HepG2 (cell line): ENCODE measurements at regions not wholly inside any gene's neighbourhood (a gene's known extent, or its start where the extent isn't known, plus 50 kb on each side); places are given as distances from the start of the nearest gene placed in this dataset.

Experiments used
- ATAC-seq: fragments of 200-7000 bp; cut with Tn5 transposase; 3 replicates; pipeline ENCODE4 v1.9.1; 2020; ENCODE audit warnings: mild to moderate bottlenecking, moderate library complexity
- BruUV-seq: library from RNA; stranded (reverse); fragments of 400-500 nt; replicated peaks from 2 replicates; lab custom pipeline; 2021; lab: Mats Ljungman, UMichigan
- CTCF ChIA-PET: fragments of 300-600 bp; formaldehyde crosslinking; extraction: SDS; loops from one replicate; lab custom pipeline; 2021; ENCODE audit warnings: low total read pairs, inconsistent platforms, low intra/inter-chr PET ratio; lab: Yijun Ruan, JAX
- POLR2A ChIA-PET: fragments of 350-600 bp; sonication (Branson Sonifier 250); formaldehyde crosslinking; loops from one replicate; lab custom pipeline; 2020; ENCODE audit warnings: antibody characterized with exemption, inconsistent platforms; lab: Yijun Ruan, JAX
- DNase-seq: peaks from one replicate; pipeline ENCODE4 v3.0.0-alpha.2; 2015; ENCODE audit warnings: low spot score
- FAIRE-seq: peaks from 3 replicates; lab custom pipeline; 2011; peaks lifted over from hg19 to GRCh38; lab: Jason Lieb, UNC
- H2AFZ ChIP-seq: one replicate; pipeline ENCODE4 v1.6.1; 2011; ENCODE audit warnings: low read length, inconsistent platforms
- H3K27ac ChIP-seq: fragments of 300-600 bp; 3 replicates; pipeline ENCODE4 v1.8.0; 2011; ENCODE audit warnings: mixed run types, mild to moderate bottlenecking, mixed read lengths, low read length, inconsistent platforms; ENCODE audit not compliant: insufficient read depth; ENCODE audit errors: extremely low read length
- H3K27me3 ChIP-seq, 2 experiments: fragments of 200-600 bp in 1 of 2; 2 replicates in 1 of 2; 3 replicates in 1 of 2; pipeline versions ENCODE4 v1.6.0 to v1.8.0; 2011; ENCODE audit warnings: low read length in 2 of 2, mild to moderate bottlenecking in 2 of 2, moderate library complexity in 2 of 2, inconsistent platforms in 1 of 2; ENCODE audit not compliant: insufficient read depth in 2 of 2, control insufficient read depth in 1 of 2
- H3K36me3 ChIP-seq, 2 experiments: fragments of 200-600 bp in 1 of 2; replicated peaks in 1 of 2; 2 replicates in 1 of 2; 3 replicates in 1 of 2; pipeline versions ENCODE4 v1.5.1 to v1.8.0; 2011; ENCODE audit warnings: low read length in 2 of 2, inconsistent platforms in 1 of 2; ENCODE audit not compliant: insufficient read depth in 2 of 2, control insufficient read depth in 1 of 2
- H3K4me1 ChIP-seq: 2 replicates; pipeline ENCODE4 v1.5.1; 2012; ENCODE audit warnings: low read length, inconsistent platforms; ENCODE audit not compliant: insufficient read depth
- H3K4me2 ChIP-seq: 2 replicates; pipeline ENCODE4 v1.6.0; 2011; ENCODE audit warnings: low read depth, low read length, inconsistent platforms
- H3K4me3 ChIP-seq, 3 experiments: fragments of 200-600 bp in 1 of 3; sonication (generic), shearing (Covaris generic) in 1 of 3; replicated peaks in 1 of 3; 2 replicates each; pipeline ENCODE4 v1.5.1; 2011 to 2016; ENCODE audit warnings: low read length in 3 of 3, inconsistent platforms in 2 of 3, low read depth in 2 of 3, mild to moderate bottlenecking in 2 of 3, control low read depth in 1 of 3, mixed read lengths in 1 of 3; ENCODE audit not compliant: insufficient read depth in 1 of 3
- H3K79me2 ChIP-seq: one replicate; pipeline ENCODE4 v1.6.1; 2011; ENCODE audit warnings: low read length, inconsistent platforms; ENCODE audit not compliant: insufficient read depth
- H3K9ac ChIP-seq: 2 replicates; pipeline ENCODE4 v1.6.0; 2011; ENCODE audit warnings: mild to moderate bottlenecking, low read depth, low read length, inconsistent platforms; ENCODE audit not compliant: insufficient read depth
- H3K9me3 ChIP-seq: 2 replicates; pipeline ENCODE4 v1.5.1; 2012; ENCODE audit warnings: mild to moderate bottlenecking, low read length
- H4K20me1 ChIP-seq: 2 replicates; pipeline ENCODE4 v1.6.0; 2011; ENCODE audit warnings: inconsistent platforms, mild to moderate bottlenecking, low read length, moderate library complexity; ENCODE audit not compliant: insufficient read depth
- GTF3A ChIP-seq: sonication (generic); formaldehyde crosslinking; conservative IDR thresholded peaks from 2 replicates; pipeline ENCODE4 v1.4.0; 2020; ENCODE audit warnings: mild to moderate bottlenecking, missing genetic modification reagents
- KLF16 ChIP-seq, 2 experiments: sonication (generic) in 1 of 2; formaldehyde crosslinking in 1 of 2; IDR thresholded peaks; 2 replicates each; pipeline versions ENCODE4 v1.6.1 to v1.8.0; 2016 to 2023; ENCODE audit warnings: missing genetic modification reagents in 2 of 2, missing compliant biosample characterization in 1 of 2
- PAX8 ChIP-seq: sonication (generic); formaldehyde crosslinking; IDR thresholded peaks from 2 replicates; pipeline ENCODE4 v1.8.0; 2022; ENCODE audit warnings: mild to moderate bottlenecking, missing genetic modification reagents, borderline replicate concordance
- POGK ChIP-seq: sonication (generic); formaldehyde crosslinking; conservative IDR thresholded peaks from 2 replicates; pipeline ENCODE4 v1.8.0; 2022; ENCODE audit warnings: mild to moderate bottlenecking, moderate library complexity, missing genetic modification reagents
- TCF12 ChIP-seq, 2 experiments: fragments of 450-650 bp in 1 of 2; sonication (generic) in 1 of 2; formaldehyde crosslinking in 1 of 2; IDR thresholded peaks; 2 replicates each; pipeline versions ENCODE4 v1.6.1 to v1.8.0; 2017 to 2022; ENCODE audit warnings: antibody characterized with exemption in 1 of 2, mild to moderate bottlenecking in 1 of 2, missing genetic modification reagents in 1 of 2, moderate library complexity in 1 of 2
- TERF1 ChIP-seq: sonication (generic); formaldehyde crosslinking; IDR thresholded peaks from 2 replicates; pipeline ENCODE4 v1.8.0; 2022; ENCODE audit warnings: mild to moderate bottlenecking, missing genetic modification reagents, moderate library complexity
- ZBTB20 ChIP-seq: sonication (generic); formaldehyde crosslinking; IDR thresholded peaks from 2 replicates; pipeline ENCODE4 v1.8.1; 2023; ENCODE audit warnings: missing genetic modification reagents, low read depth, mild to moderate bottlenecking, borderline replicate concordance
- ZBTB25 ChIP-seq: IDR thresholded peaks from 2 replicates; pipeline ENCODE4 v1.6.1; 2018; ENCODE audit warnings: missing genetic modification reagents
- ZBTB39 ChIP-seq: sonication (generic); formaldehyde crosslinking; IDR thresholded peaks from 2 replicates; pipeline ENCODE4 v1.5.0; 2020; ENCODE audit warnings: missing genetic modification reagents
- ZNF17 ChIP-seq: sonication (generic); formaldehyde crosslinking; IDR thresholded peaks from 2 replicates; pipeline ENCODE4 v1.5.0; 2020; ENCODE audit warnings: mild to moderate bottlenecking, missing genetic modification reagents
- ZNF234 ChIP-seq: sonication (generic); formaldehyde crosslinking; conservative IDR thresholded peaks from 2 replicates; pipeline ENCODE4 v1.5.1; 2020; ENCODE audit warnings: mild to moderate bottlenecking, missing genetic modification reagents
- ZNF430 ChIP-seq: sonication (generic); formaldehyde crosslinking; IDR thresholded peaks from 2 replicates; pipeline ENCODE4 v1.9.0; 2021; ENCODE audit warnings: mild to moderate bottlenecking, missing genetic modification reagents
- ZNF431 ChIP-seq: sonication (generic); formaldehyde crosslinking; IDR thresholded peaks from 2 replicates; pipeline ENCODE4 v1.9.0; 2022; ENCODE audit warnings: missing genetic modification reagents, low read depth, mild to moderate bottlenecking, borderline replicate concordance
- ZNF782 ChIP-seq: sonication (generic); formaldehyde crosslinking; IDR thresholded peaks from 2 replicates; pipeline ENCODE4 v1.4.0; 2020; ENCODE audit warnings: missing genetic modification reagents, mild to moderate bottlenecking, borderline replicate concordance
- ZNF878 ChIP-seq: sonication (generic); formaldehyde crosslinking; IDR thresholded peaks from 2 replicates; pipeline ENCODE4 v1.8.1; 2023; ENCODE audit warnings: mild to moderate bottlenecking, missing genetic modification reagents, moderate library complexity
- WGBS: methylation state at CpG from one replicate; pipeline ENCODE4 v1.1.6; 2017; ENCODE audit warnings: low lambda C conversion rate; 5-methylcytosine and 5-hydroxymethylcytosine counted together
- in situ Hi-C: cut with HindIII; loops from 2 replicates; pipeline ENCODE4 v1.10.0; 2017; ENCODE audit warnings: low pct_unique_long_range_greater_than_20kb; ENCODE audit not compliant: extremely low pct_ligation_motif_present
- intact Hi-C: fragments of 100-400 bp; cut with micrococcal nuclease; formaldehyde crosslinking; loops from one replicate; pipeline ENCODE4 v1.10.0; 2022; ENCODE audit not compliant: unreplicated experiment

- no peak for TF ChIP-seq ZBTB39 (CRISPR knock-in tag)
- TF ChIP-seq ZNF878 (CRISPR knock-in tag) = no peak
- no peak for TF ChIP-seq TERF1 (CRISPR knock-in tag)
- TF ChIP-seq ZNF430 (CRISPR knock-in tag) = no peak
- TF ChIP-seq, all 625 proteins: peak for 0
Observed at GRCh38 chr12:5236022-5236640, 192.5 kb downstream of the KCNA5 start (continued).

- CTCF ChIA-PET = no interaction called here
- intact Hi-C loops = no loop called here
- H3K27me3 ChIP-seq = no peaks in the 10 kb centered on the region; a peak in 1 of 5 replicates
- H3K79me2 ChIP-seq = no peaks in the 10 kb centered on the region
- POLR2A ChIA-PET = no interaction called here
- DNase-seq = no peak
- no peaks in the 10 kb centered on the region for H3K4me1 ChIP-seq
- H4K20me1 ChIP-seq = no peaks in the 10 kb centered on the region
- H3K9ac ChIP-seq = no peak overlapping the region
- H3K4me3 ChIP-seq = no peak overlapping the region
- ATAC-seq = no peak
- H3K36me3 ChIP-seq = no peaks in the 10 kb centered on the region
- TF ChIP-seq ZNF17 (CRISPR knock-in tag) (no peak), ZNF782 (CRISPR knock-in tag) (no peak), ZBTB20 (CRISPR knock-in tag) (no peak), TERF1 (CRISPR knock-in tag) (no peak), ZBTB25 (CRISPR knock-in tag) (no peak), POGK (CRISPR knock-in tag) (no peak), TCF12 (IDR thresholded peaks at IDR 0.05) (no peak), TCF12 (CRISPR knock-in tag; IDR thresholded peaks at IDR 0.05) (no peak), ZNF234 (CRISPR knock-in tag) (no peak), GTF3A (no peak), PAX8 (CRISPR knock-in tag) (no peak), ZNF431 (CRISPR knock-in tag) (no peak), KLF16 (CRISPR knock-in tag; IDR thresholded peaks at IDR 0.05) (no peak)
- no peak for FAIRE-seq
- H3K4me2 ChIP-seq = no peak overlapping the region
- H2AFZ ChIP-seq = no peak overlapping the region
- no peak overlapping the region for H3K27ac ChIP-seq
- in situ Hi-C loops = no loop called here
- BruUV-seq = no TSS peak
- 19% methylated on average over 7 of the region's 7 CpGs for WGBS
- H3K9me3 ChIP-seq = no peaks in the 10 kb centered on the region
Observed at GRCh38 chr12:5242440-5242839, 189.5 kb upstream of the NTF3 start.
